Natural killer cell (primary cell): ENCODE measurements at regions not wholly inside any gene's neighbourhood (a gene's known extent, or its start where the extent isn't known, plus 50 kb on each side); places are given as distances from the start of the nearest gene placed in this dataset.

Source experiments
- ATAC-seq, 3 donors: fragments of 150-1000 bp in 2 of 3; fragments of 200-7000 bp in 1 of 3; cut with Tn5 transposase; 1 replicate in 1 of 3; 2 replicates in 2 of 3; pipeline ENCODE4 v1.10.0; 2021; ENCODE audit warnings: mild to moderate bottlenecking in 2 of 3, moderate library complexity in 2 of 3
- DNase-seq, 2 donors: peaks; one replicate each; pipeline versions ENCODE4 v3.0.0 to v3.0.0-alpha.2; 2013 to 2021; ENCODE audit warnings: mixed read lengths in 1 of 2
- H3K27ac ChIP-seq: one replicate; pipeline ENCODE4 v1.5.1; 2013; ENCODE audit warnings: mild to moderate bottlenecking, low read length
- H3K27me3 ChIP-seq: one replicate; pipeline ENCODE4 v1.6.1; 2013; ENCODE audit warnings: low read length; ENCODE audit not compliant: control insufficient read depth, insufficient read depth
- H3K36me3 ChIP-seq: one replicate; pipeline ENCODE4 v1.6.1; 2013; ENCODE audit warnings: low read length; ENCODE audit not compliant: control insufficient read depth, insufficient read depth
- H3K4me1 ChIP-seq: one replicate; pipeline ENCODE4 v1.6.1; 2013; ENCODE audit warnings: low read length; ENCODE audit not compliant: control insufficient read depth, insufficient read depth
- H3K4me3 ChIP-seq: one replicate; pipeline ENCODE4 v1.5.1; 2013; ENCODE audit warnings: low read length
- H3K9me3 ChIP-seq: one replicate; pipeline ENCODE4 v1.6.1; 2013; ENCODE audit warnings: low read length; ENCODE audit not compliant: control insufficient read depth, insufficient read depth
- H3K27ac Mint-ChIP-seq, 2 donors: one replicate each; pipeline ENCODE4 v1.8.0; 2022; ENCODE audit warnings: mild to moderate bottlenecking in 2 of 2, mixed read lengths in 2 of 2, moderate library complexity in 1 of 2
- H3K27me3 Mint-ChIP-seq, 2 donors: one replicate each; pipeline ENCODE4 v1.8.0; 2022; ENCODE audit warnings: low read depth in 2 of 2, mixed read lengths in 2 of 2
- H3K36me3 Mint-ChIP-seq: one replicate; pipeline ENCODE4 v1.8.0; 2022; ENCODE audit warnings: mixed read lengths
- H3K4me1 Mint-ChIP-seq, 2 donors: one replicate each; pipeline ENCODE4 v1.8.0; 2022; ENCODE audit warnings: mixed read lengths in 2 of 2
- H3K4me3 Mint-ChIP-seq: one replicate; pipeline ENCODE4 v1.8.0; 2022; ENCODE audit warnings: mild to moderate bottlenecking, moderate library complexity, mixed read lengths
- H3K9me3 Mint-ChIP-seq, 2 donors: one replicate each; pipeline ENCODE4 v1.8.0; 2022; ENCODE audit warnings: mixed read lengths in 2 of 2
- CTCF ChIP-seq: fragments of 200-600 bp; IDR thresholded peaks from one replicate; pipeline ENCODE4 v1.8.0; 2022; ENCODE audit warnings: antibody characterized with exemption
- WGBS: methylation state at CpG from one replicate; pipeline ENCODE4 v1.1.7; 2013; ENCODE audit warnings: missing lambda C conversion rate; ENCODE audit not compliant: insufficient coverage; 5-methylcytosine and 5-hydroxymethylcytosine counted together
- intact Hi-C: fragments of 100-400 bp; cut with micrococcal nuclease; formaldehyde crosslinking; loops from one replicate; pipeline ENCODE4 v1.14.2; 2022

DNA sequence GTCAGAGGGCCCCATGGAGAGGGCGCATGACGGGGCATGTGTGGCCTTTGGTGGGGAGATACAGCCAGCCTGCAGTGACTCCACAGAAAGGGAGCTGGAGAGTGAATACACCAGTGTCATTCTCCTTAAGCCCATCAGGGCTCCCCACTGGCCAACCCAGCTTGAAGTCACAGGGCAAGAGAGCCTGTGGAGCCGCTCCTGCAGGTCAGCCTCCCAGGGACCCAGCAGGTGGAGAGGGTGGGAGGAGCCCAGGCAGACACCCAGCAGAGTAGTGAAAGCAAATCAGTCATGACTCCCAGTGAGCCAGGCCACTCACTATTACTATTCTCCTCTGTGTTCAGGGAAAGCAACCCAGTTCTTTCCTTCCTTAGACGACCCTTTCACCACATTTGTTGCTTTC, 110.0 kb upstream of the CPM start:
- H3K4me3 Mint-ChIP-seq: no peak overlapping the region
- no peak for DNase-seq
- H3K9me3 Mint-ChIP-seq: no peaks in the 10 kb centered on the region
- WGBS: 86% methylated on average over 4 of the region's 4 CpGs
- no peaks in the 10 kb centered on the region for H3K4me1 Mint-ChIP-seq
- Histone ChIP-seq H3K36me3 (no peaks in the 10 kb centered on the region), H3K27me3 (no peaks in the 10 kb centered on the region), H3K4me3 (no peak overlapping the region), H3K9me3 (no peaks in the 10 kb centered on the region), H3K27ac (no peak overlapping the region), H3K4me1 (no peaks in the 10 kb centered on the region)
- no peak for ATAC-seq
- H3K27me3 Mint-ChIP-seq: peaks cover 6 to 7% of the 10 kb centered on the region in 2 donors
- intact Hi-C loops: no loop called here
- no peak for TF ChIP-seq CTCF
- H3K36me3 Mint-ChIP-seq: no peaks in the 10 kb centered on the region
- H3K27ac Mint-ChIP-seq: no peak overlapping the region

DNA sequence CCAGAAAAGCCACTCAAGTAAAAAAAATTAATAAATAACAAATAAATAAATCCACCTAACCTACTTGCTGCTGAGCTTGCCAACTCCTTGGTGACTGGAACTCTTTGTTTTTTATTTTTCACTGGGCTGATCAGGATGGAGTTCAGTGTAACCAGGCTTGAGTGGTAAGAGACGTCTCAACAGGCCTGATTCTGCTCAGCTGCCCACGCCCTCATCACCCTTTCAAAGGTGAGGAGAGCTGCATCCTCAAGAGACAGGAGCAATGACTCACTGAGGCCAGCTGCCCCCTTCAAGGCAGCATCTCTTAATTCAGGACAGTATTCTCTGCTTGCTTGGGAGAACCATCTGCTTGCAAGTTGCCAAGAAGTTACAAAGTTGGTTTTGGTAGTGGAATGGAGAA, 111.9 kb upstream of the CPM start:
- Histone ChIP-seq H3K4me3 (no peak overlapping the region), H3K36me3 (no peaks in the 10 kb centered on the region), H3K27ac (no peak overlapping the region), H3K9me3 (no peaks in the 10 kb centered on the region), H3K27me3 (no peaks in the 10 kb centered on the region), H3K4me1 (no peaks in the 10 kb centered on the region)
- no peak overlapping the region for H3K27ac Mint-ChIP-seq
- H3K27me3 Mint-ChIP-seq: peaks cover 5 to 22% of the 10 kb centered on the region in 2 donors
- no peaks in the 10 kb centered on the region for H3K9me3 Mint-ChIP-seq
- no peaks in the 10 kb centered on the region for H3K36me3 Mint-ChIP-seq
- no peak for ATAC-seq
- no peak overlapping the region for H3K4me3 Mint-ChIP-seq
- intact Hi-C loops: no loop called here
- H3K4me1 Mint-ChIP-seq: no peaks in the 10 kb centered on the region
- WGBS: 66% methylated on average over 2 of the region's 2 CpGs
- no peak for DNase-seq
- no peak for TF ChIP-seq CTCF

DNA sequence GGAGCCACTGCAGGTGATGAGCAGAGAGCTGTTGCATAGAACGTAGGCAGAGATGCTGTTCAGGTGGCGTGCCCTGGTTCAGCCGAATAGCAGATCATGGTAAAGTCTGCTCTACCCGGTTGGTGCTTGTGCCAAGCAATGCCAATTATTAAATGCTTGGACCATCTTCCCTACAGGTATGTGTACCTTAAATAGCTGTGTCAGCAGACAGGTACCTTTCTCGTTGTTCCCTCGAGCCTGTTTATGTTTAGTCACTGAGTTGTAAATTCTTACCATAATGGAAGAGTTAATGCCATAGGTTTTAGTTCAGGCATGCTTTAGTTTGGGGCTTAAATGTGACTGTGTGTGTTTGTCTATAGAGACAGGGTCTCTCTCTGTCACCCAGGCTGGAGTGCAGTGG, 112.5 kb upstream of the CPM start:
- DNase-seq (no peak), ATAC-seq (no peak)
- H3K9me3 Mint-ChIP-seq: no peaks in the 10 kb centered on the region
- TF ChIP-seq CTCF: no peak
- no peak overlapping the region for H3K4me3 Mint-ChIP-seq
- H3K36me3 Mint-ChIP-seq: no peaks in the 10 kb centered on the region
- intact Hi-C loops: no loop called here
- H3K27me3 ChIP-seq: no peaks in the 10 kb centered on the region
- H3K27ac ChIP-seq: no peak overlapping the region
- H3K4me1 Mint-ChIP-seq: no peaks in the 10 kb centered on the region
- peaks cover 8 to 23% of the 10 kb centered on the region in 2 donors for H3K27me3 Mint-ChIP-seq
- H3K36me3 ChIP-seq: no peaks in the 10 kb centered on the region
- no peaks in the 10 kb centered on the region for H3K4me1 ChIP-seq
- no peaks in the 10 kb centered on the region for H3K9me3 ChIP-seq
- no peak overlapping the region for H3K4me3 ChIP-seq
- no peak overlapping the region for H3K27ac Mint-ChIP-seq
- WGBS: 96% methylated on average over 6 of the region's 6 CpGs

DNA sequence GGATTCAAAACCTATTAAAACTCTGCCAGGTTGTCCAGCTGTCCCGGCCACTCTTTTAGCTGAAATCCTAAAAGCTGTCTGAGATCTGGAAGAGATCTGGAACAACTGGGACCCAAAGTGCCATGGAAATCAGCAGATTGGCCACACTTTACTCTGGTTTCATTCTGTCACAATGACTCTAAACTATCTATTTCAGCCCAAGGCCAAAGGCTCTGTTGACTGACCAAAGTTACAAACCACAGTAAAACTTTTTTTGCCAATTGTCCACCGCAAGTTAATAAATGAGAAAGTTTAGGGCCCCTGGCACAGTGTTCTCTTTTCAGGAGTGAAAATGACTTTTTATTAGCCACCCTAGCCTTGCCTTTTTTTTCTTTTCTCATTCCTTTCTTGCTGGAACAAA, 113.4 kb upstream of the CPM start:
- H3K9me3 ChIP-seq: no peaks in the 10 kb centered on the region
- no peaks in the 10 kb centered on the region for H3K4me1 ChIP-seq
- no peak overlapping the region for H3K27ac ChIP-seq
- no peaks in the 10 kb centered on the region for H3K4me1 Mint-ChIP-seq
- H3K36me3 ChIP-seq: no peaks in the 10 kb centered on the region
- WGBS: 95% methylated on average over 2 of the region's 2 CpGs
- H3K4me3 ChIP-seq: no peak overlapping the region
- no peaks in the 10 kb centered on the region for H3K9me3 Mint-ChIP-seq
- intact Hi-C loops: no loop called here
- H3K27me3 Mint-ChIP-seq: peaks cover 11 to 33% of the 10 kb centered on the region in 2 donors
- no peak for DNase-seq
- no peak overlapping the region for H3K4me3 Mint-ChIP-seq
- TF ChIP-seq CTCF: no peak
- no peak overlapping the region for H3K27ac Mint-ChIP-seq
- H3K36me3 Mint-ChIP-seq: no peaks in the 10 kb centered on the region
- no peaks in the 10 kb centered on the region for H3K27me3 ChIP-seq
- ATAC-seq: no peak
